ENCODE measurements at regions not wholly inside any gene's neighbourhood (a gene's known extent, or its start where the extent isn't known, plus 50 kb on each side); places are given as distances from the start of the nearest gene placed in this dataset.

DNA sequence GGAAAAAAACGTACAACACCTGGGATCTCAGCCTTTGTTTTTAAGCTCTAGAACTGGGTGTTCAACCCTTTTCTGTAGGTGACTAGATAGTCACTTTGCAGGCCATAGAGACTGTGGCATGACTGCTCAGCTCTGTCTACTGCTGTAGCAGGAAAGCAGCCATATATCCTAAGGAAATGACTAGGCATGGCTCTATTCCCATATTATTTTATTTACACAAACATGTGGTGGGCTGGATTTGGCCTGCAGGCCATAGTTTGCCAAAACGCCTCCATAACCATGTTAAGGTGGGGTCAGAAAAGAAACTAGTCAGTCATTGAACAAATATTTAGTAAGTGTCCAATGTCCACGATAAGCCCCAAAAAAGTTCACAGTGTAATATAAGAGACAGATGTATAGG lies 452.5 kb downstream of the MCTP2 start:
- no peak for DNase-seq

DNA sequence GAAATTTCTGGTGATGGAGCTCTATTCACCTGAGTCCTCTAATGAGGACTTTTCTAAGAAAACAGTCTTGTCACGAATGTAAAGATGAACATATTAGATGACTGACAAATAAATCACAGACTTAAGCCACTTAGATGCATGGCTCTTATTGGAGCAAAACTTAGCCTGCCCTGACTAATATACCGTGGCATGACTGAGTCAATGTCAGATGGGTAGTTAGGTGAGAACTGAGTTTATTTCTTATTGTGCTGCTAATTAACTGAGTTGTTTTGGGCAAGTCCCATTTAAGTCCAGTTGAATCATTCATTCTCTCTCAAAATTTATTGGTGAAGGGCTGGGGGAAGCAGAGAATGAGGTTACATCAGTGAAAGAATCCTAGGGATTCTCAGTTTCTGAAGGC lies 459.8 kb downstream of the MCTP2 start:
- no peak for DNase-seq

- no peak for DNase-seq
Measured at GRCh38 chr15:94692710-94693109, 461.3 kb downstream of the MCTP2 start.

DNA sequence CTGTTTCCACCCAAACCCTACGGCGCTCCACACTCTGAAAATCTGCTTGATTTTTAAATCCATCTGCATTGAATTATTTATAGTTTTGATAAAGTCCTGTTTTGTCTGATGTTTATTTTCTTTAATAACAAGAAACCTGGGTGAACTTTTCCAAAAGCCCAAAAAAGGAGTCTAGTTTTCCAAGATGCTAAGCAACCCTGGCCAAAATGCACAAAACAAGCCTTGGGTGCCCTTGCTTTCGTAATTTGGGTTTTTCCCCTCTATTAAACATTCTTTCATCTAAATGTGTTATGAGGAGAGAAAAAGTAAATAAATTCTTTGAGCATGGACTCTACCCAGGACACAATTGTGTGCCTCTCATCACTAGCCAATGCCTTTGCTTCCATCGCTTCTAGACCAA lies 468.9 kb downstream of the MCTP2 start:
- no peak for DNase-seq

- DNase-seq: no peak
Measured at GRCh38 chr15:94701281-94701985, 470.1 kb downstream of the MCTP2 start.

GRCh38 chr15:94703596-94703995 lies 472.2 kb downstream of the MCTP2 start:
- no peak for DNase-seq

- DNase-seq: no peak
Measured at GRCh38 chr15:94704421-94704820, 473.1 kb downstream of the MCTP2 start.

- DNase-seq: no peak
Measured at GRCh38 chr15:94704946-94705345, 473.6 kb downstream of the MCTP2 start.

GRCh38 chr15:94709319-94709718 lies 478.0 kb downstream of the MCTP2 start:
- DNase-seq: no peak

- DNase-seq: no peak
Measured at GRCh38 chr15:94722024-94722636, 490.8 kb downstream of the MCTP2 start.

GRCh38 chr15:94723801-94724200 lies 492.4 kb downstream of the MCTP2 start:
- DNase-seq: no peak

- DNase-seq: no peak
Measured at GRCh38 chr15:94731286-94731685, 499.9 kb downstream of the MCTP2 start.

GRCh38 chr15:94734460-94734859 lies 503.1 kb downstream of the MCTP2 start:
- DNase-seq: no peak

DNA sequence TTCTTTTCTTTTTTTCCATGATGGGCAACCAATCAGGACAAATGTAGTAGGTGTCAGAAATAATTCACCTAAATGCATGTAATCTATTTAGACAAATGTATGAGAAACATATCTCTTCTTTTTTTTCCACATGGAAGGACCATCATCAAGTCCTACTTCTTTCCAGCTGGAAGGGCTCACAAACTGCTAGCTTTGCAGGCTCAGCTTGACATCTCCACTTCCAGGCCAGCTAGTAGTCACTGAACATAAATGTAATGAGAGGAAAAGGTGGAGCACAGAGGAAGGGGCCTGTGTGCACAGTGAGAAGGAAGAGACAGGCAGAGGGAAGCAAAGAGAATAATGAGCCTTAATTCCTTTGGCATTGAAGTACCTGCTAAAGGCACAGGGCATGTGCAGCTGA lies 504.9 kb downstream of the MCTP2 start:
- DNase-seq: no peak

DNA sequence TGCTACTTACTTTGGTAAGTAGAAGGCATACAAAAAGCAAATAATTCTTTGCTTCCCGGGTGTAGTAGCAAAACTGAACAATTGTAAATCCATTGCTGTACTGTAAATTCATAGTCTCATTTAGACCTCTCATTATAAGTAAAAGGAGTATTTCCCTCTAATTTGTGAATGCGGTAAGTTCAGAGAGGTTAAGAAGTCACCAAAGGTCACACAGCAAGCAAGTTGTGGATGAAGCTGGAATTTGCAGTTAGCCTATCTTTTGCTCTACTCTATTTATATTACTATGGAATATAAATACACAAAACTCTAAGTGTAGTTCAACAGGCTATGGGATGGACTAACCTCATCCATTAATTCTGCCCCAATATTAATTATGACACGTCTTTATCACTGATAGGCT lies 508.3 kb downstream of the MCTP2 start:
- no peak for DNase-seq

GRCh38 chr15:94740469-94740868 lies 509.1 kb downstream of the MCTP2 start:
- no peak for DNase-seq

- DNase-seq: no peak
Measured at GRCh38 chr15:94743668-94744067, 512.3 kb downstream of the MCTP2 start.

DNA sequence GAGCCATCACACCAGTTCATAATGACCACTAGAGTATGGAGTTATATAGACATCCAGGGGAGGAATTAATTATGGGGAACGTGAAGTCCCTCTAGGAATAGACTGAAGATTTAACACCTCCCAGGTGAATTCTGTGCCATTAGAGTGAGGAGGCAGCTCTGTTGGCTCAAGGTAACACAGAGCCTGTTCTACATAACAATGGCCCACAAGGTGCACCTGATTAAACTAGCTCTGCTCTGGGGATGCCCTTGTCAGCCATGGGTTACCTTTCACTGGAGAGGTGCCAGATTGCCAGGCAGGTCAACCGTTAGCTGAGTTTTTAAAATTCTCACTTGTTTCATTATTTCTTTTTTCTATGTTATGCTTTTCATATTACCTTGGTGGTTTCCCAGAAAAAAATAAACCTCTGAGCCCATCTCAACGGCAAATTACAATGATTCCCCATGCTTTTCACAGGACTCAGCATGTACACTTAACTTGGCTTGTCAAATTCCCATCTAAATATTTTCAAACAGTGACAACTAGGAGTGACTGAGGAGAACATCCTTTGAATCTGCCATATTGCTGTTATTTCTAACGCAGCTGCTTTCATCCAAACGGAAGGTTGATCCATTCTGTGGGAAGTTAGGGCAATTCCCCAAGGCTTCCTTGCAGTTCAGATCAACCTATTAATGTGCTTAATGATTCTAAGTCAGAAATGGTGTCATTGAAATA lies 512.9 kb downstream of the MCTP2 start:
- no peak for DNase-seq

DNA sequence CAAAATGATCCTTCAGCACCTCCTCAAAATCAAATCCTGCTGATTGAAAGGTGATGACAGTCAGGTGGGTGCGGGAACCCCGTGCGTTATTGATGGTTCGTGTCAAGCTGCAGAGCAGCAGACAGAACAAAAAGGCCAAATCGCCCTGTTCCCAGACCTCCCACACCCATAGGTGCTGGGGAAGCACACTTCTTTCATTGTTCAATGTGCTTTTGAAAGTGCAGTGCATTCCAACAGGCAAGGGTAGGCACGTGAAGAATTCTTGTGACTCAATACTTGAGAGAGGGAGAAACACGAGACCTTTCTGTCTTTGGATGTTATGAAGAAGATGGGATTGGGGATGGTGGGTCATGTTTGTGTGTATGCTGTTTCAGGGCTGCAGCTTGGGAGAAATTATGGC lies 514.0 kb downstream of the MCTP2 start:
- DNase-seq: no peak

- DNase-seq: no peak
Measured at GRCh38 chr15:94747510-94747909, 516.1 kb downstream of the MCTP2 start.

DNA sequence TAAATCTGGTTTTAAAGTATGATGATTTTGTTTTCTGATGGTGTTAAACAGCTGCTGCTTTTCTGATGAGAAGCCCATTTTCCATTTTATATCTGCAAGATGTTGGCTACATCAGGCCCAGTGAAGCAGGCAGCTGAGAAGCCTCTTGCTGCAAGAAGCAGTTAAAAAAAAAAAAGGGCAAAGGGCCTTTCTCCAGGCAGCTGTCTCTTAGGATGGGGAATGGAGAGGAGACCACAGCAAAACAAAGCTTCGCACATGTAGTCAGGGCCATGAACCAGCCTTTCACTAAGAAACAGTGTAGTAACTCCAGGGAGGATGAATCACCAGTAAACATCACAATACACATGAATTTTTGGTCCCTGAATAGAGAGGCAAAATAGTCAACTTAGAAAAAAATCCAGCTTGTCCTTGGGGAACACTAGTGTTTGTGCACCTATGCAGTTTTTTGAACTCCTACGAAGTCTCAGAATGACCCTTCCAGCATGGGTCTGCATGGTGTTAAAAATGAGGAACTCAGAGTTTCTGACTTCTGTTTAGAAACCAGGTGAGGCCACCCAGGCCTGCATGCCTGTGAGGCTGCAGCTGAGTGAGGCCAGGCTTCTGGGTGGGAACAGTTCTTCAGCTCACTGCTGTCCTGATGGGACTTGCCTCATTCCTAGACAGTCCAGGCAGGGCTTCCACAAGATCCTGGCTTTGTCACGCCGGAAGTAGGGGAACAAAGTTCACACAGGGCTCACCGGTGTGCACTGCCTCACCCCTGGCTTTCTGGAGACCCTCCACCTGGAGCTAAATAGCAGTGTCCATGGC lies 518.7 kb downstream of the MCTP2 start:
- no peak for DNase-seq

DNA sequence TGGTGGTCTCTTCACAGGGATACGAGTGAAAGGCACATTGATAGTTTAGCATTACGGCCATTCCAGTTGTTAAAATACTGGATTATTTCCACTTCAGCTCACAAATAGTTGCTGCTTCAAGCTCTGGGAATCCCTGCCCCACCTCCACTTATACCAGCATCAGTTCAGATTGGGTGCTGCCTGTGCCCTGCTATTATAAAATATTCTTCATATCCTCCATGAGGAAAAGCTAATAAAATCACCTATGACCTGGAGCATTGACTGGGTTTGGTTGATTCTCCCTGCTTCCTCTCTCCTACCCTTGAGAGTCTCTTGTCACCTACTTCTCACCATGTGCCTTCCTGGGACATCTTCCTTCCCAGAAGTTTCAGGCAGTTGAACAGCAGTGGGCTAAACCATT lies 529.0 kb downstream of the MCTP2 start:
- DNase-seq: no peak

- no peak for DNase-seq
Measured at GRCh38 chr15:94761574-94761973, 530.2 kb downstream of the MCTP2 start.

Measured in femur (tissue), 1 donor.